Stimulated activated effector memory CD8-positive, alpha-beta T cell treated with anti-CD3 and anti-CD28 coated beads, Interleukin-12 subunit alpha, Interleukin-12 subunit beta, amount 100 ng/mL, for 72 hours (primary cell): ENCODE measurements at regions not wholly inside any gene's neighbourhood (a gene's known extent, or its start where the extent isn't known, plus 50 kb on each side); places are given as distances from the start of the nearest gene placed in this dataset.

Source experiments
- ATAC-seq: fragments of 150-1000 bp; cut with Tn5 transposase; 2 replicates; pipeline ENCODE4 v1.10.0; 2021
- DNase-seq, 2 donors: peaks; one replicate each; pipeline ENCODE4 v3.0.0; 2021 to 2022; ENCODE audit warnings: low spot score in 2 of 2
- H3K27ac Mint-ChIP-seq: one replicate; pipeline ENCODE4 v1.8.0; 2022; ENCODE audit warnings: mild to moderate bottlenecking, mixed read lengths
- H3K36me3 Mint-ChIP-seq: one replicate; pipeline ENCODE4 v1.8.0; 2022; ENCODE audit warnings: mild to moderate bottlenecking, mixed read lengths
- H3K4me1 Mint-ChIP-seq: one replicate; pipeline ENCODE4 v1.8.0; 2022; ENCODE audit warnings: mixed read lengths
- H3K4me3 Mint-ChIP-seq: one replicate; pipeline ENCODE4 v1.8.0; 2022; ENCODE audit warnings: mild to moderate bottlenecking, mixed read lengths
- H3K9me3 Mint-ChIP-seq: one replicate; pipeline ENCODE4 v1.8.0; 2022; ENCODE audit warnings: mixed read lengths

- peaks cover 11% of the 10 kb centered on the region for H3K36me3 Mint-ChIP-seq
- H3K27ac Mint-ChIP-seq = no peak overlapping the region
- peaks cover 55% of the 10 kb centered on the region for H3K4me1 Mint-ChIP-seq
- no peaks in the 10 kb centered on the region for H3K9me3 Mint-ChIP-seq
- DNase-seq = peak; percentile 30 to 70
- H3K4me3 Mint-ChIP-seq = no peak overlapping the region
- ATAC-seq = peak; percentile 84
These were observed 82.2 kb upstream of the IL12B start for GRCh38 chr5:159412284-159413046.

GRCh38 chr5:159414021-159414420 is 83.7 kb upstream of the IL12B start:
- DNase-seq (no peak), ATAC-seq (no peak)
- H3K36me3 Mint-ChIP-seq = peaks cover 11% of the 10 kb centered on the region
- no peak overlapping the region for H3K27ac Mint-ChIP-seq
- no peak overlapping the region for H3K4me3 Mint-ChIP-seq
- no peaks in the 10 kb centered on the region for H3K9me3 Mint-ChIP-seq
- peaks cover 47% of the 10 kb centered on the region for H3K4me1 Mint-ChIP-seq

DNA sequence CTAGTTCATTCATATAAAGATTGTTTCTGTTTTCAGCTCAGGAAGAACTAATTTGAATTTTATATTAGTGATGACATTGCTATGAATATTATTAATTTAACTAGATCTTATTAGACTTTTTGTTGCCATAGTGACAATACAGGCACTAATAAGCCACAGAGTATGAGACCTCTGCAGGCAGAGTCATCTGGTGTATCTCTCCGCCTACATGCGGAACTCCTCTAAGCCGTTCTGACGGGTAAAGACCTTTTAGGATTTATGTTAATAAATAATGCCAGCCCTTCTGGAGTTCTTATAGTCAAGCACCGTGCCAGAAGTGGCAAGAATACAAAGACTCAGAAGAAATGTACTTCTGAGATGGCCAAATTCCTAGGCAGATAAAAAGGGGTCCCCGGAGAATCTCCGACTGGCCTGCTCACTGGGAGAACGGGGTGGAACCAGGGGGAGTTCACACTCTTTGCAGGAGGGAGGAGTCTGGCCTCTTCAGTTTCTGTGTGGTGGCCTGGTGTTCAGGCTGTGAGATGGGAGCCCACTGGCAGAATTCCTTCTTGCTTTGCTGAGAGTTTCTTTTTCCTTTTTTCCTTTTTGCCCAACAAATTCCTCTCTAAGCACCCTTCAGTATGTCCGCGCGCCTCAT is 85.1 kb upstream of the IL12B start:
- Mint-ChIP-seq H3K4me1 (peaks cover 34% of the 10 kb centered on the region), H3K27ac (no peak overlapping the region), H3K4me3 (no peak overlapping the region), H3K9me3 (no peaks in the 10 kb centered on the region), H3K36me3 (peaks cover 11% of the 10 kb centered on the region)
- ATAC-seq (no peak), DNase-seq (no peak)

DNA sequence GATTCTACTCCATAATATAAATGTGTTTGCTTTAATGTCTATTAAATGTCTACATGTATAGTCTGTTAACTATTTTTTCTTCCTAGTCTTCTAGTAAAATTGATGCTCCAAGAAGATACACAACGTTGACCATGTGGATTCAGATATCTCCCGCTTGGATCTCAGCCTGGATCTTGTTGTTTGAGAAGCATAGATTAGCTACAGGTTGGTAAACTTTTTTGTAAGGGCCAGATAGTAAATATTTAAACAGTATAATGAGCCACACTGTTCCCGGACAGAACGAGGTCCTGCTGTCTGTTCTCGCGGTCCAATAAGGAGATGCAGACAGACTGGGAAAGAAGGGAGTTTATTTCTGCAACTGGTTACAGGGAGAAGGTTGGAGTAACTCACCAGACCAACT is 86.2 kb upstream of the IL12B start:
- no peak overlapping the region for H3K4me3 Mint-ChIP-seq
- no peaks in the 10 kb centered on the region for H3K9me3 Mint-ChIP-seq
- no peak for ATAC-seq
- no peak overlapping the region for H3K27ac Mint-ChIP-seq
- H3K36me3 Mint-ChIP-seq = peaks cover 11% of the 10 kb centered on the region
- H3K4me1 Mint-ChIP-seq = peaks cover 24% of the 10 kb centered on the region
- no peak for DNase-seq

- ATAC-seq (no peak), DNase-seq (no peak)
- Mint-ChIP-seq H3K36me3 (peaks cover 10% of the 10 kb centered on the region), H3K27ac (no peak overlapping the region), H3K9me3 (no peaks in the 10 kb centered on the region), H3K4me1 (peaks cover 18% of the 10 kb centered on the region), H3K4me3 (no peak overlapping the region)
These were observed 86.9 kb upstream of the IL12B start for GRCh38 chr5:159417170-159417569.

DNA sequence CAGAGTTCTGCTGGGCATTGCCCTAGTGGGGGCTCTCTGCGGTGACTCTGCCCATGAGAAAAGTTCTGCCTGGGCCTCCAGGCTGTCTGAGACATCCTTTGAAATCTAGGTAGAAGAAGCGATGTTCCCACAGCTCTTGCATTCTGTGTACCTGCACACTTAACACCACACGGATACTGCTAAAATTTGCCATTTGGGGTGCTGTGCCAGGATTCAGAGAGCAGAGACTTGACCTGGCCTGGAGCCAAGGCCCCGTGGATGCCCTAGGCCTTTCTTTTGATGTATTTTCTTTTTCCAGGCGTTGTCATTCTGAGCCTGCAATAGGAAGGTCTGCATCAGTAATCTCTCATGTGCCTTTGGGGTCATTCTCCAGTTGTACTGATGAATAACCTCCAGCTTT is 89.3 kb upstream of the IL12B start:
- ATAC-seq (no peak), DNase-seq (no peak)
- H3K4me1 Mint-ChIP-seq = peaks cover 6% of the 10 kb centered on the region
- H3K27ac Mint-ChIP-seq = no peak overlapping the region
- no peaks in the 10 kb centered on the region for H3K9me3 Mint-ChIP-seq
- no peak overlapping the region for H3K4me3 Mint-ChIP-seq
- no peaks in the 10 kb centered on the region for H3K36me3 Mint-ChIP-seq

- H3K4me3 Mint-ChIP-seq = no peak overlapping the region
- peaks cover 7% of the 10 kb centered on the region for H3K4me1 Mint-ChIP-seq
- no peaks in the 10 kb centered on the region for H3K9me3 Mint-ChIP-seq
- H3K27ac Mint-ChIP-seq = no peak overlapping the region
- DNase-seq (no peak), ATAC-seq (no peak)
- H3K36me3 Mint-ChIP-seq = no peaks in the 10 kb centered on the region
These were observed 90.7 kb upstream of the IL12B start for GRCh38 chr5:159420940-159421339.

- Mint-ChIP-seq H3K9me3 (no peaks in the 10 kb centered on the region), H3K4me3 (no peak overlapping the region), H3K36me3 (no peaks in the 10 kb centered on the region), H3K4me1 (peaks cover 21% of the 10 kb centered on the region), H3K27ac (no peak overlapping the region)
- no peak for ATAC-seq
- no peak for DNase-seq
These were observed 92.1 kb upstream of the IL12B start for GRCh38 chr5:159422361-159422760.

DNA sequence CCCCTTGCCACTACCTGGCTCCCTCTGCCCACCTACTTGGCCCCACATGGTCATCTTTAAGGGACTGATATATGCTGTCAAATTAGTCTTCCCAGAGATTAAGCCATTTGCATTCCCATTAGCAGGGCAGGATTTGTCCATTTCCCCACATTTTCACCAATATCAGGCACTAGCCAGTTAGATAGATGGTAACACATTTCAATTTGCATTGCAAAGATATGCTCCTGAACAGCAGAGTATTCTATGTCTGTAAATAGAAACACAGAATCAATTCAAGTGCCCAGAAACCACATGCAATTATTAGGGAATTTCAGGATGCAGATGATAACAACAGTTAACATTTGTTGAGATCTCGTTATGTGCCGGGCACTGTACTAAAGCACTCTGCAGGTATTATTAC is 92.6 kb upstream of the IL12B start:
- H3K36me3 Mint-ChIP-seq = no peaks in the 10 kb centered on the region
- ATAC-seq (no peak), DNase-seq (no peak)
- H3K9me3 Mint-ChIP-seq = no peaks in the 10 kb centered on the region
- peaks cover 27% of the 10 kb centered on the region for H3K4me1 Mint-ChIP-seq
- no peak overlapping the region for H3K4me3 Mint-ChIP-seq
- no peak overlapping the region for H3K27ac Mint-ChIP-seq

GRCh38 chr5:159424123-159424522 is 93.8 kb upstream of the IL12B start:
- Mint-ChIP-seq H3K4me1 (peaks cover 35% of the 10 kb centered on the region), H3K4me3 (no peak overlapping the region), H3K27ac (no peak overlapping the region), H3K9me3 (no peaks in the 10 kb centered on the region), H3K36me3 (no peaks in the 10 kb centered on the region)
- ATAC-seq = peak; percentile 44
- no peak for DNase-seq

DNA sequence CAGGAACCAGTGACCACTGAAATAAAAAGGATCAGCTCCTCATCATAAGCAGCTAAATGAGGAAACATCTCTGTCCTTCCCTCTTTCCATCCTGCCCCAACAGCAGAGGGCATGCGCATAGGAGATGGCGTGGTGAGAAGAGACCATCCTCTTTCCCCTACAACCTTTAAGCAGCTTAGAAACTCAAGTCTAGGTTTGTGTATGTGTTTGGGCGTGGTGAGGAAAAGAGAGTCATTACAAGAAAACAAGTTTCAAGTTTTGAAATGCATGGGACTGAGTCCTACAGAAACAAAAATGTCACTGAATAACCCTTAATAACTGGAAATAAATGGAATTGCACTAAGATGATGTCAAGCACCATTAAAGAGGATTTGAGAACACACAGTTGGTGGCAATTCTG is 96.4 kb upstream of the IL12B start:
- ATAC-seq (peak; percentile 74), DNase-seq (no peak)
- H3K27ac Mint-ChIP-seq = no peak overlapping the region
- H3K36me3 Mint-ChIP-seq = no peaks in the 10 kb centered on the region
- peaks cover 48% of the 10 kb centered on the region for H3K4me1 Mint-ChIP-seq
- H3K9me3 Mint-ChIP-seq = no peaks in the 10 kb centered on the region
- H3K4me3 Mint-ChIP-seq = peak overlapping the region; percentile 10

DNA sequence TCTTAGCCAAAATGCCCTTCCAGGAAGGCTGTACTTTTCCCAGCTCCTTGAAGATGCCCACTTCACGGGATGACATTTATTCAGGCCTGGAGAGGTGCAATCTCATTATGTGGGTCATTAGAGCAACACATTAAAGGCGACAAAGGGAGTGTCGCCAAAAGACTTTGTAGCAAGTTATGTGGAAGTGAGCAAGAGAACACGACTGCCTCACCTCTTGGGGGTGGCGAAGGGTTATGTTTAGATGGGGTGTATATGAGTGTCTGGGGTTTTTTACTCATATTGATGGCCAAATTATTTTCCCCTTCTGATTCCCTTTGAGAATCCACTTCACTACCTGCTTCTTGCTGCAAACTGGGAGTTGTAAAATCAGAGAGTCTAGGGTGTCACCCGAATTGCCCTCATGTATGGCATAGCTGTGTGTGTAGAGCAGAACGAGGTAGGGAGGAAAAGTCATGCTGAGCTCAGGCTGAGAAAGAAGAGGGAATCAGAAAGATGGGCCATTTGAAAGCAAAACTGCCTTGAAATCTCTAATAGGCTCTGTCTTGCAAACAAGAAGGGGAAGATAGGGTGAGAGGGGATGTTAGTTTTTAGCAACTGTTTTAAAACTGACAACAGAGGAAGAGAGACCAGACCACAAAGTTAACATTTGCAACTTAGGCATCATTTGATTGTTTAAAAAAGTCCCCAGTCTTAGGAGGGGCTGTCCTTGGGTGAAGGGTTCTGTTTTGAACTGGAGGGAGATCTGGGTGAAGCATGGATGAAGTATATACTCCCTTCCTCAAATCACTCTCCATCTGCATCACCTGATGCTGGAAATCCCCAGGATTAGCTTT is 97.1 kb upstream of the IL12B start:
- Mint-ChIP-seq H3K4me3 (peak overlapping the region; percentile 10), H3K4me1 (peaks cover 51% of the 10 kb centered on the region), H3K9me3 (no peaks in the 10 kb centered on the region), H3K36me3 (no peaks in the 10 kb centered on the region), H3K27ac (no peak overlapping the region)
- ATAC-seq (peak; percentile 73), DNase-seq (no peak)

- H3K9me3 Mint-ChIP-seq = no peaks in the 10 kb centered on the region
- DNase-seq = no peak
- no peaks in the 10 kb centered on the region for H3K36me3 Mint-ChIP-seq
- no peak overlapping the region for H3K4me3 Mint-ChIP-seq
- ATAC-seq = no peak
- no peak overlapping the region for H3K27ac Mint-ChIP-seq
- H3K4me1 Mint-ChIP-seq = peaks cover 55% of the 10 kb centered on the region
These were observed 100.2 kb upstream of the IL12B start for GRCh38 chr5:159430361-159431012.

DNA sequence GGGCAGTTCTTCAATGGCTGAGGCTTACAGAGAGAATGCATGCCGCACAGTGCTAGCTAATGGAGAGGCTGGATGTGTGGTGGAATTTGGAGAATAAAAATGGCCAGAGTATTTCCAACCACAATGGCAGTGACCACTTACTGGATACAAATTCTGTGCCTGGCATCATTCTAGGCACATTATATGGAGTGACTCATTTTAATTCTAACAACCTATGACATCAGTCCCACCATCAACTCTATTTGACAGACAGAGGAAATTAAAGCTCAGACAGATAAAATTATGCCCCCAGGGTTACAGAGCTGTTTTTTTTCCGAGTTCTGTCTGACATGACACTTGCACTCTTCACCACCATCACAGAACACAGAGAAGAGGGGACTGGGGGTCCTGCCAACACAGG is 105.6 kb upstream of the IL12B start:
- Mint-ChIP-seq H3K27ac (no peak overlapping the region), H3K36me3 (no peaks in the 10 kb centered on the region), H3K4me3 (no peak overlapping the region), H3K4me1 (peaks cover 16% of the 10 kb centered on the region), H3K9me3 (no peaks in the 10 kb centered on the region)
- ATAC-seq = peak; percentile 47
- no peak for DNase-seq

DNA sequence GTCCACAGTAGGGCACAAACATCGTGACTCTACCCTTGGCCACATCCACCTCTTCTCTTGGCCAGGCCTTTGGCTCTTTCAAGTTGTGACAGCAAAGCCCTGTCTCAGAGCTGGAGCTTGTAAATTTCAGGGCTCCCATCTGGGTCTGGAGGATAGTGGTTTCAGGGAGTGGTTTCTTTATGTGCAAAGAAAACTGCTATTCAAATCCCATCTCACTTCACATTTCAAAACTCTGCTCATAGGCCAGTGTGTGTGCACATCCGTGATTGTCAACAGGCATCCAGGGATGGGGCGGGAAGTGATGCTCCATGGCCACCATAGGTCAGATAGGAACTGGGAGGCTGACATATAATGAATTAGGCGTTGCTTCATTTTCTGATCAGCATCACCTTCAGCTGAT is 107.8 kb upstream of the IL12B start:
- Mint-ChIP-seq H3K4me3 (no peak overlapping the region), H3K27ac (no peak overlapping the region), H3K9me3 (no peaks in the 10 kb centered on the region), H3K4me1 (peaks cover 4% of the 10 kb centered on the region), H3K36me3 (no peaks in the 10 kb centered on the region)
- DNase-seq (no peak), ATAC-seq (no peak)
